IMR-90 (cell line): ENCODE measurements at regions not wholly inside any gene's neighbourhood (a gene's known extent, or its start where the extent isn't known, plus 50 kb on each side); places are given as distances from the start of the nearest gene placed in this dataset.

Source experiments
- ATAC-seq: fragments of 200-7000 bp; cut with Tn5 transposase; 2 replicates; pipeline ENCODE4 v1.9.1; 2020; ENCODE audit warnings: low read depth, mild to moderate bottlenecking, moderate library complexity
- BruUV-seq: library from RNA; stranded (reverse); fragments of 400-500 nt; replicated peaks from 2 replicates; lab custom pipeline; 2021; lab: Mats Ljungman, UMichigan
- CTCF ChIA-PET: fragments of 300-600 bp; formaldehyde crosslinking; extraction: SDS; loops from one replicate; lab custom pipeline; 2021; ENCODE audit warnings: antibody characterized with exemption; lab: Yijun Ruan, JAX
- POLR2A ChIA-PET: fragments of 300-600 bp; sonication (Branson Sonifier 250); formaldehyde crosslinking; loops from one replicate; lab custom pipeline; 2022; ENCODE audit warnings: antibody characterized with exemption; ENCODE audit not compliant: unreplicated experiment; lab: Charles Lee
- DNase-seq: peaks from one replicate; pipeline ENCODE4 v3.0.0; 2013
- H2AFZ ChIP-seq: replicated peaks from 2 replicates; pipeline ENCODE3; 2013; ENCODE audit warnings: low read length, mild to moderate bottlenecking; ENCODE audit not compliant: poor library complexity
- H2AK5ac ChIP-seq: 2 replicates; pipeline ENCODE4 v1.6.1; 2013; ENCODE audit warnings: low read depth, low read length, inconsistent platforms
- H2AK9ac ChIP-seq: replicated peaks from 2 replicates; pipeline ENCODE3; 2013; ENCODE audit warnings: mild to moderate bottlenecking, low read depth, low read length, moderate library complexity; ENCODE audit not compliant: poor library complexity
- H2BK120ac ChIP-seq: 2 replicates; pipeline ENCODE4 v1.6.1; 2013; ENCODE audit warnings: low read depth, low read length, inconsistent platforms
- H2BK15ac ChIP-seq: 3 replicates; pipeline ENCODE4 v1.6.1; 2013; ENCODE audit warnings: low read depth, low read length, inconsistent platforms
- H2BK20ac ChIP-seq: 2 replicates; pipeline ENCODE4 v1.6.1; 2013; ENCODE audit warnings: low read depth, mild to moderate bottlenecking, inconsistent platforms, low read length, moderate library complexity
- H2BK5ac ChIP-seq: 2 replicates; pipeline ENCODE4 v1.6.1; 2013; ENCODE audit warnings: mild to moderate bottlenecking, low read depth, low read length, inconsistent platforms; ENCODE audit not compliant: poor library complexity, severe bottlenecking
- H3K14ac ChIP-seq: replicated peaks from 2 replicates; pipeline ENCODE4 v1.6.1; 2013; ENCODE audit warnings: low read depth, low read length, inconsistent platforms
- H3K18ac ChIP-seq: 2 replicates; pipeline ENCODE4 v1.6.1; 2013; ENCODE audit warnings: low read depth, low read length, control low read depth
- H3K23ac ChIP-seq: 2 replicates; pipeline ENCODE4 v1.6.1; 2013; ENCODE audit warnings: low read depth, low read length, inconsistent platforms
- H3K27ac ChIP-seq: 2 replicates; pipeline ENCODE4 v1.5.1; 2013; ENCODE audit warnings: mild to moderate bottlenecking, control low read depth, low read length; ENCODE audit not compliant: insufficient read depth
- H3K27me3 ChIP-seq: 2 replicates; pipeline ENCODE4 v1.6.1; 2013; ENCODE audit warnings: low read length; ENCODE audit not compliant: control insufficient read depth, insufficient read depth
- H3K36me3 ChIP-seq: 2 replicates; pipeline ENCODE4 v1.6.1; 2013; ENCODE audit warnings: low read length, mixed read lengths; ENCODE audit not compliant: control insufficient read depth, insufficient read depth
- H3K4ac ChIP-seq: 2 replicates; pipeline ENCODE4 v1.6.1; 2013; ENCODE audit warnings: low read depth, low read length, inconsistent platforms
- H3K4me1 ChIP-seq: 2 replicates; pipeline ENCODE4 v1.6.1; 2013; ENCODE audit warnings: low read length, mixed read lengths; ENCODE audit not compliant: control insufficient read depth, insufficient read depth
- H3K4me2 ChIP-seq: 2 replicates; pipeline ENCODE4 v1.6.1; 2013; ENCODE audit warnings: low read depth, mild to moderate bottlenecking, control low read depth, low read length, moderate library complexity
- H3K4me3 ChIP-seq: 2 replicates; pipeline ENCODE4 v1.5.1; 2013; ENCODE audit warnings: low read depth, mild to moderate bottlenecking, control low read depth, low read length, moderate library complexity; ENCODE audit not compliant: insufficient read depth
- H3K56ac ChIP-seq: 2 replicates; pipeline ENCODE4 v1.6.1; 2013; ENCODE audit warnings: low read length, inconsistent platforms; ENCODE audit not compliant: insufficient read depth; ENCODE audit errors: extremely low read depth
- H3K79me1 ChIP-seq, 2 experiments: 2 replicates each; pipeline ENCODE4 v1.6.1; 2013; ENCODE audit warnings: low read length in 2 of 2, inconsistent platforms in 1 of 2, low read depth in 1 of 2
- H3K9ac ChIP-seq: 2 replicates; pipeline ENCODE4 v1.6.1; 2013; ENCODE audit warnings: low read depth, low read length, control low read depth
- H3K9me1 ChIP-seq: 2 replicates; pipeline ENCODE4 v1.6.1; 2013; ENCODE audit warnings: low read length, inconsistent platforms; ENCODE audit not compliant: insufficient read depth
- H3K9me3 ChIP-seq: 2 replicates; pipeline ENCODE4 v1.6.1; 2013; ENCODE audit warnings: low read length; ENCODE audit not compliant: control insufficient read depth, insufficient read depth
- H4K20me1 ChIP-seq: 2 replicates; pipeline ENCODE4 v1.6.1; 2013; ENCODE audit warnings: low read length, inconsistent platforms; ENCODE audit not compliant: insufficient read depth
- H4K5ac ChIP-seq: 2 replicates; pipeline ENCODE4 v1.6.1; 2013; ENCODE audit warnings: mild to moderate bottlenecking, low read depth, low read length, control low read depth
- H4K8ac ChIP-seq, 2 experiments: 2 replicates each; pipeline ENCODE4 v1.6.1; 2013; ENCODE audit warnings: low read depth in 2 of 2, low read length in 2 of 2, control low read depth in 1 of 2, inconsistent platforms in 1 of 2
- H4K91ac ChIP-seq: 2 replicates; pipeline ENCODE4 v1.6.1; 2013; ENCODE audit warnings: low read depth, low read length, inconsistent platforms; ENCODE audit not compliant: insufficient read depth
- BHLHE40 ChIP-seq: fragments of 150-350 bp; IDR thresholded peaks from 2 replicates; pipeline ENCODE4 v1.6.1; 2016; ENCODE audit warnings: mild to moderate bottlenecking, low read depth, low read length
- CEBPB ChIP-seq: IDR thresholded peaks from 2 replicates; pipeline ENCODE4 v1.6.1; 2012; ENCODE audit warnings: low read depth, low read length, improper control_type of control experiment
- CHD1 ChIP-seq: IDR thresholded peaks from 2 replicates; pipeline ENCODE4 v1.6.1; 2012; ENCODE audit warnings: low read depth, low read length, improper control_type of control experiment
- FOS ChIP-seq: fragments of 150-350 bp; IDR thresholded peaks from 2 replicates; pipeline ENCODE4 v1.6.1; 2016; ENCODE audit warnings: low read depth, low read length
- MAFK ChIP-seq: IDR thresholded peaks from 2 replicates; pipeline ENCODE4 v1.6.1; 2012; ENCODE audit warnings: low read depth, low read length, improper control_type of control experiment
- MAZ ChIP-seq: IDR thresholded peaks from 2 replicates; pipeline ENCODE4 v1.6.1; 2012; ENCODE audit warnings: low read depth, mild to moderate bottlenecking, low read length, improper control_type of control experiment, moderate library complexity, borderline replicate concordance
- MXI1 ChIP-seq: IDR thresholded peaks from 2 replicates; pipeline ENCODE4 v1.6.1; 2012; ENCODE audit warnings: low read depth, mild to moderate bottlenecking, low read length, moderate library complexity, borderline replicate concordance
- NFE2L2 ChIP-seq: fragments of 150-350 bp; IDR thresholded peaks from 2 replicates; pipeline ENCODE4 v1.6.1; 2016; ENCODE audit warnings: low read depth, mild to moderate bottlenecking, low read length
- POLR2A ChIP-seq: IDR thresholded peaks from 2 replicates; pipeline ENCODE4 v1.6.1; 2012; ENCODE audit warnings: mild to moderate bottlenecking, low read depth, low read length
- RAD21 ChIP-seq: IDR thresholded peaks from 2 replicates; pipeline ENCODE4 v1.6.1; 2012; ENCODE audit warnings: low read length, improper control_type of control experiment
- RCOR1 ChIP-seq: IDR thresholded peaks from 2 replicates; pipeline ENCODE4 v1.6.1; 2012; ENCODE audit warnings: mild to moderate bottlenecking, low read length, improper control_type of control experiment; ENCODE audit not compliant: insufficient replicate concordance
- RFX5 ChIP-seq: IDR thresholded peaks from 2 replicates; pipeline ENCODE4 v1.8.0; 2012; ENCODE audit warnings: low read depth, mild to moderate bottlenecking, low read length, moderate library complexity
- SMC3 ChIP-seq: fragments of 150-350 bp; IDR thresholded peaks from 2 replicates; pipeline ENCODE4 v1.6.1; 2016; ENCODE audit warnings: low read depth, mild to moderate bottlenecking, antibody characterized with exemption, low read length, moderate library complexity
- WGBS, 2 experiments: methylation state at CpG; one replicate each; pipeline versions ENCODE4 v1.1.5 to v1.1.7; 2013; ENCODE audit warnings: missing lambda C conversion rate in 2 of 2; ENCODE audit not compliant: insufficient read length in 1 of 2; ENCODE audit errors: extremely low coverage in 2 of 2; 5-methylcytosine and 5-hydroxymethylcytosine counted together
- dilution Hi-C: fragments of 300-500 bp; cut with HindIII; formaldehyde crosslinking; loops from one replicate; pipeline ENCODE4 v1.14.3; 2018; ENCODE audit warnings: low sequenced_read_pairs; ENCODE audit not compliant: unreplicated experiment
- in situ Hi-C: fragments of 300-500 bp; cut with MboI; formaldehyde crosslinking; loops from 3 replicates; pipeline ENCODE4 v1.14.3; 2019; ENCODE audit warnings: low sequenced_read_pairs, inconsistent platforms, mixed read lengths
- intact Hi-C: fragments of 100-400 bp; cut with micrococcal nuclease; formaldehyde crosslinking; loops from 2 replicates; pipeline ENCODE4 v1.10.0; 2022
- TF ChIP-seq, protein P1 (sequence below): conservative IDR thresholded peaks from 2 replicates; pipeline ENCODE4 v1.5.1; 2012; ENCODE audit warnings: mild to moderate bottlenecking, low read depth, low read length, improper control_type of control experiment
- TF ChIP-seq, protein P2 (sequence below): fragments of 150-350 bp; IDR thresholded peaks from 2 replicates; pipeline ENCODE4 v1.6.1; 2017; ENCODE audit warnings: mild to moderate bottlenecking, antibody characterized with exemption, low read length, low read depth
- TF ChIP-seq, protein P3 (sequence below): fragments of 150-350 bp; IDR thresholded peaks from 2 replicates; pipeline ENCODE4 v1.6.1; 2016; ENCODE audit warnings: low read depth, mild to moderate bottlenecking, low read length, moderate library complexity, borderline replicate concordance

DNA sequence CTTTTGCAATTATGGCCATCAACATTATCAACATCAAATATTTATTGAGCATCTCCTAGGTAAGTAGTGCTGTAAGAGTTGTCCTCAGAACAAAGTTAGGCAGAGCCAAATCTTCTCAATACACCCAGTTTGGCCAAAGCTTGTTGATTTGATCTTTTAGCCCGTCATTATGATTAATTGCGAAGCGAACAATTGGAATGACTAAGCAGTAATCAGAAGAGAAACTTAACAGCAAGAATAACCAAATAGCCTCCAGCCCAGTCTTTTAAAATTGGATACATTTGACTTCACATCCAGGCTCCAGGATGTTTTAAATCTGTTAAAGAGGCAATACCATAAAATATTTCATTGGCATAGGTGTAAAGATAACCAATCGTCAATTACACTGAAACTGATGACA, 1156.0 kb downstream of the OLFM4 start:
- no peak overlapping the region for H3K4ac ChIP-seq
- H2AK9ac ChIP-seq: no peak overlapping the region
- H3K27ac ChIP-seq: no peak overlapping the region
- no peak overlapping the region for H3K4me2 ChIP-seq
- no peak overlapping the region for H2BK20ac ChIP-seq
- H3K14ac ChIP-seq: no peak overlapping the region
- in situ Hi-C loops (no loop called here), intact Hi-C loops (no loop called here), dilution Hi-C loops (no loop called here)
- TF ChIP-seq FOS (no peak), RAD21 (no peak), MAFK (no peak), CHD1 (no peak), CEBPB (no peak), POLR2A (no peak), RFX5 (no peak), NFE2L2 (no peak), SMC3 (no peak), MXI1 (no peak), BHLHE40 (no peak), RCOR1 (no peak), MAZ (no peak)
- TF ChIP-seq, protein P1, sequence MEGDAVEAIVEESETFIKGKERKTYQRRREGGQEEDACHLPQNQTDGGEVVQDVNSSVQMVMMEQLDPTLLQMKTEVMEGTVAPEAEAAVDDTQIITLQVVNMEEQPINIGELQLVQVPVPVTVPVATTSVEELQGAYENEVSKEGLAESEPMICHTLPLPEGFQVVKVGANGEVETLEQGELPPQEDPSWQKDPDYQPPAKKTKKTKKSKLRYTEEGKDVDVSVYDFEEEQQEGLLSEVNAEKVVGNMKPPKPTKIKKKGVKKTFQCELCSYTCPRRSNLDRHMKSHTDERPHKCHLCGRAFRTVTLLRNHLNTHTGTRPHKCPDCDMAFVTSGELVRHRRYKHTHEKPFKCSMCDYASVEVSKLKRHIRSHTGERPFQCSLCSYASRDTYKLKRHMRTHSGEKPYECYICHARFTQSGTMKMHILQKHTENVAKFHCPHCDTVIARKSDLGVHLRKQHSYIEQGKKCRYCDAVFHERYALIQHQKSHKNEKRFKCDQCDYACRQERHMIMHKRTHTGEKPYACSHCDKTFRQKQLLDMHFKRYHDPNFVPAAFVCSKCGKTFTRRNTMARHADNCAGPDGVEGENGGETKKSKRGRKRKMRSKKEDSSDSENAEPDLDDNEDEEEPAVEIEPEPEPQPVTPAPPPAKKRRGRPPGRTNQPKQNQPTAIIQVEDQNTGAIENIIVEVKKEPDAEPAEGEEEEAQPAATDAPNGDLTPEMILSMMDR: no peak
- TF ChIP-seq, protein P2, sequence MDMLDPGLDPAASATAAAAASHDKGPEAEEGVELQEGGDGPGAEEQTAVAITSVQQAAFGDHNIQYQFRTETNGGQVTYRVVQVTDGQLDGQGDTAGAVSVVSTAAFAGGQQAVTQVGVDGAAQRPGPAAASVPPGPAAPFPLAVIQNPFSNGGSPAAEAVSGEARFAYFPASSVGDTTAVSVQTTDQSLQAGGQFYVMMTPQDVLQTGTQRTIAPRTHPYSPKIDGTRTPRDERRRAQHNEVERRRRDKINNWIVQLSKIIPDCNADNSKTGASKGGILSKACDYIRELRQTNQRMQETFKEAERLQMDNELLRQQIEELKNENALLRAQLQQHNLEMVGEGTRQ: no peak
- TF ChIP-seq, protein P3, sequence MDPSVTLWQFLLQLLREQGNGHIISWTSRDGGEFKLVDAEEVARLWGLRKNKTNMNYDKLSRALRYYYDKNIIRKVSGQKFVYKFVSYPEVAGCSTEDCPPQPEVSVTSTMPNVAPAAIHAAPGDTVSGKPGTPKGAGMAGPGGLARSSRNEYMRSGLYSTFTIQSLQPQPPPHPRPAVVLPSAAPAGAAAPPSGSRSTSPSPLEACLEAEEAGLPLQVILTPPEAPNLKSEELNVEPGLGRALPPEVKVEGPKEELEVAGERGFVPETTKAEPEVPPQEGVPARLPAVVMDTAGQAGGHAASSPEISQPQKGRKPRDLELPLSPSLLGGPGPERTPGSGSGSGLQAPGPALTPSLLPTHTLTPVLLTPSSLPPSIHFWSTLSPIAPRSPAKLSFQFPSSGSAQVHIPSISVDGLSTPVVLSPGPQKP: no peak
- no peak overlapping the region for H3K9ac ChIP-seq
- H4K91ac ChIP-seq: no peak overlapping the region
- no TSS peak for BruUV-seq
- no peak overlapping the region for H4K8ac ChIP-seq
- H3K9me1 ChIP-seq: no peaks in the 10 kb centered on the region
- DNase-seq: no peak
- no peaks in the 10 kb centered on the region for H4K20me1 ChIP-seq
- H2BK120ac ChIP-seq: no peak overlapping the region
- CTCF ChIA-PET: no interaction called here
- H3K56ac ChIP-seq: no peak overlapping the region
- no peak overlapping the region for H2AK5ac ChIP-seq
- no peak for ATAC-seq
- no peak overlapping the region for H3K23ac ChIP-seq
- no peaks in the 10 kb centered on the region for H3K27me3 ChIP-seq
- H3K4me3 ChIP-seq: no peak overlapping the region
- no peak overlapping the region for H2BK5ac ChIP-seq
- no peak overlapping the region for H2BK15ac ChIP-seq
- no peak overlapping the region for H3K18ac ChIP-seq
- no peaks in the 10 kb centered on the region for H3K4me1 ChIP-seq
- H4K5ac ChIP-seq: no peak overlapping the region
- no peaks in the 10 kb centered on the region; the same call in 1 of the 2 replicates for H3K9me3 ChIP-seq
- H2AFZ ChIP-seq: no peak overlapping the region
- no peaks in the 10 kb centered on the region for H3K79me1 ChIP-seq
- H3K36me3 ChIP-seq: no peaks in the 10 kb centered on the region
- no CpG with 5 or more reads among the region's 4 CpGs for WGBS, 2 experiments
- POLR2A ChIA-PET: no interaction called here
